ENCODE measurements at regions not wholly inside any gene's neighbourhood (a gene's known extent, or its start where the extent isn't known, plus 50 kb on each side); places are given as distances from the start of the nearest gene placed in this dataset.

DNA sequence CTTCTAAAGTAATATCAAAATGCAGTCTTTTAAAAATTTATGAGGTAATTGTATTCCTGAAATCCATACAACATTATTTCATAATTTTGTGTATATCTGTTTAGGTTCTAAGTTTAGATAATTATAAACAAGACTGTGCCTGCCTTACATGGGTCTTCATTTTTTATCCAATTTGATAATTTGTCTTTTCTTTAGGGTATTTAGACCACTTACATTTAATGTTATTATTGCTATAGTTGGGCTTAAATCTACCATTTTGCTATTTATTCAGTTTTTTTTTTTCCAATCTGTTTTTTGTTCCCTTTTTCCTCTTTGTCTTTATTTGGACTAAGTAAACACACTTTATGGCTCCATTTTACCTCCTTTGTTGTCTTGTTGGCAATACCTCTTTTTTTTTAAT, 312.5 kb upstream of the MEX3C start:
- no peak for TF ChIP-seq CHD4 (IDR thresholded peaks at IDR 0.05; ENCODE audit: borderline replicate concordance, low read length)
- TF ChIP-seq ISX (CRISPR knock-in tag; conservative IDR thresholded peaks at IDR 0.05), result no peak

Data from HepG2 (cell line).